Skin of body (tissue), 1 donor: ENCODE measurements at regions not wholly inside any gene's neighbourhood (a gene's known extent, or its start where the extent isn't known, plus 50 kb on each side); places are given as distances from the start of the nearest gene placed in this dataset.
"Not testable (repeated sequence)": the region's sequence is repeated elsewhere in the genome, so short reads cannot be mapped to it uniquely, and the experiment has no call there.

Experiments
- DNase-seq: peaks from one replicate; lab custom pipeline; 2025; lab: John Stamatoyannopoulos, UW

DNA sequence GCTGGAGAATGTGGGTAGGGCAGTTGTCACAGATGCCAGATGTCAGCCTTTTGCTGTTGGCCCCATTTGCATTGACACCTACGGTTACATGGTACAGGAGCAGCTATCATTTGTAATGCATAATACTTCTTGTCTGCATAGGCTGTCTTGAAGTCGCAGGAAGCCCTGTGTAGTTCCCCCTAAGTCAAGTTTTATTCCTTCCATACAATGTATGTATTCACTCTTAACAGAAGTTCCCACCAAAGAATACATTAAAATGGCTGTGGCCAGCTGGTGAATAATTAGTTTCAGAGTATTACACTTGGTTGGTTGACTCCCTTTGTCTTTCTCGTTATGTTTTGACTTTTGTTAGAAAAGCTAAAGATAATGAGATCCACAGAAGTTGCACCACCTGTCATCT, 1169.0 kb downstream of the REEP3 start:
- no peak for DNase-seq

DNA sequence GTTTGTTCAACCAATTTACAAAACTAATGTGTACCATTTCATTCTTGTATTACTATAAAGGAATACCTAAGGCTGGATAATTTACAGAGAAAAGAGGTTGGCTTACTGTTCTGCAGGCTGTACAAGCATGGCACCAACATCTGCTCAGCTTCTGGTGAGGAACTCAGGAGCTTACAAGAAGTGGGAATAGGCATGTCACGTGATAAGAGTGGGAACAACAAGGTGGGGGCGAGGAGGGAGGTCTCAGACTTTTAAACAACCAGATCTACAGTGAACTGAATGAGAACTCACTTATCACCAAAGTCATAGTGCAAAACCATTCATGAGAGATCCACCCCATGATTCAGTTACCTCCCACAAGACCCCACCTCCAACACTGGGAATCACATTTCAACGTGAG, 1178.0 kb downstream of the REEP3 start:
- no peak for DNase-seq

DNA sequence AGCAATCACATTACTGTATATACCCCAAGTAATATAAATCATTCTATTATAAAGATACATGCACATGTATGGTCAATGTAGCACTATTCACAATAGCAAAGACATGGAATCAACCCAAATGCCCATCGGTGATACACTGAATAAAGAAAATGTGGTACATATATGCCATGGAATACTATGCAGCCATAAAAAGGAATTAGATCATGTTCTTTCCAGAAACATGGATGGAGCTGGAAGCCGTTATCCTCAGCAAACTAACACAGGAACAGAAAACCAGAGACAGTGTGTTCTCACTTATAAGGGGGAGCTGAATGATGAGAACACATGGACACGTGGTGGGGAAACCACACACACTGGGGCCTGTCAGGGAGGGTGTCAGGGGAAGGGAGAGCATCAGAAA, 1180.9 kb downstream of the REEP3 start:
- DNase-seq: not testable (repeated sequence)

DNA sequence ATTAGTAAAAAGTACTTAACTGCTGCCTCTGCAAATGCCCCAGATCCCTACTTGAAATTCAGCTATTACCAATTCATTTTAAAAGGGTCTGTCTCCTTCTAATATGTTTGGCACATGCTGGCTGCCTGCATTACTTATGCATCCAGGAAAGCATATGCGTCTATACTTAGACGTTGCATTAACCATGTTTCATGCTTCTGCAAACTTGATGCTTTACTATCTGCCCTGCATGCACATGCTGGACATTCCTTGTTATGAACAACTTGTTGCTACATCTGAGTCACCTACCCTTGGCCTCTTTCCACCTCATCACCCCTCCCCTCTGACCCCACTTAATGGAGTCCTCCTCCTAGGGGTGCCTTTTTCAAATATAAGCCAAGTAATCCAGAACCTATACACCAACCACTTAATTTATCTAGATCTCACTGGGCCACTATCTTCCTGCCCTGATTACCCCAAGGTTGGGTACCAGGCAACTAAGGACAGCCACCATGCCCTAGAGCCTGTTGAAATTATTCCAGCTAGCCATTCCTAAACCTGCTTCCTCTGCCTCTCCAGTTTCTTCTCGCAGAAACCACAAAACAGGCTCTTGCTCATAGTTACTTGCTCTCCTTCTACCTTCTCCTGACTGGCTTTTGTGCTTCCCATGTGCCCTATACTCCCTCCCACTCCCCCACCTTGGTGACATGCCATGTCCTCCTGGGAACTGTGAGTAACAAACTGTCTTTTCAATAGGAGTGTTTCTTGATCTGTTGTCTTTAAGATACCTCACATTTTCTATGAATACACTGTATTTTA, 1187.9 kb downstream of the REEP3 start:
- no peak for DNase-seq

DNA sequence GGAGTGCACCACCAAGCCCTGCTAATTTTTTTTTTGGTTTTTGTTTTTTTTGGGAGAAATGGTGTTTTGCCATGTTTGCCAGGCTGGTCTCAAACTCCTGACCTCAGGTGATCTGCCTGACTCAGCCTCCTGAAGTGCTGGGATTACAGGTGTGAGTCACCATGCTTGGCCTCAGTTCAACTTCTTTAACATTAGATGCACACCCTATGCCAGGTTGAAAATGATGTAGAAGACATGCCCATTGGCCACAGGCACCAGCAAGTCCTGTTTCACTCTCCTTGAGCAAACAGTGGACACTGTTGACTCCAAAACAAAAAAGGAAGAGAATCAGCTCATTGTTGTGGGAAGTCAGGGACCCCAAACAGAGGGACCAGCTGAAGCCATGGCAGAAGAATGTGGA, 1205.3 kb downstream of the REEP3 start:
- DNase-seq: no peak

DNA sequence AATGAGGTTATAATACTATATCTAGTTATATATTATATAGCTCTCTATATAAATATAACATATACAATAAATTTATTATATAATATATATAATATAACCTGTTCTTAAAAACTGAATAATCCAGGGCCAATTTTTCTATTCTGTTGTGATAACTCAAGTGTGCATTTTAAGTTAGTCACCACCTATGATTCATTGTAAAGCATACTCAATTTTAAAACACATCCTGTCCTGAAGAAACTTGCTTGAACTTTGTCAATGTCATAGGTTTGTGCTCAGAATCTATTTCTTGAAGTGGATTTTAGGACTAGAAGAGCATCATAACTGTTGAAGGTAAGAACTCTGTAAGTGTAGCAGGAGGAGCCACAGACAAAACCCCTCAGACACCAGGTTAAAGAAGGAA, 1209.8 kb downstream of the REEP3 start:
- DNase-seq: no peak

DNA sequence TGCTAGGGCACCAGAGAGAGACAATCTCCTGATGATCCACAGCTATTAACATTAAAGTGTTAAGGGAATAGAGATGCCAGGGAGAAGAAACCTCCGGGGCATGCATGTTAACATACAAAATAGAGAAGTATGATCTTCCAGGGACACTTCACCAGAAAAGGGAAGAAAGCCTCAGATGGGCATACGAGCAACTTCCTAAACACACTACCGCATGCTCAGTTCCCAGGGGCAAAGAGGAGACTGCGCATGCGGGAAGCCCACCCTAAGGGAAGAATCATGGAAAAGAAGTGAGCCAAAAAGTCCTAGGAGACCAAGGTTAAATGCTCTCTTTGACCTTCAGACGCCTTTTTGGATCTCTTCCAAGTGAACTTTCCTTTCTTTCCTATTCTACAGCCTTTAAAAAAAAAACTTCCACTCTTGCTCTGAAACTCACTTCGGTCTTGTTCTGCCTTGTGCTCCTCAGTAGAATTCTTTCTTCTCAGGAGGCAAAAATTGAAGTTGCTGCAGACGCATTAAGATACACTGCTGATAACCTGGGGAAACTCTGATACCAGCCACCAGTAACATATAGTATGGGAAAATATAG, 1211.3 kb downstream of the REEP3 start:
- no peak for DNase-seq

DNA sequence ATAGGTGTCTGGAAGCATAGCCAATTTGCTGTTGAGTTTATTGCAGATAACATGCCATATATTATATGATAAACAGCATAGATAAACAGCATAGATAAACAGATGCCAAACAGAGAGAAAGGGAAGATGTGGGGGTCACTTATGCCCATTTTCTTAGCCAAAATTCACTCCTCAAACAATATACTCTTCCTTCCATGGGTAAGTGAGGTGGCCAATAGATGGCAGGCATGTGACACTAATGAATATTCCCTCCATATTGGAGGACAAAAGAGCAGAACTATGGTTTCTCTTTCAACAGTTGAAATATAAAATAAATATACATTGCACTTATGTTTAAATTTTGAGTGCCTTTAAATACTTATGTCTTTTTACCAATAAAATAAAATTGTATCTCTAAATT, 1212.8 kb downstream of the REEP3 start:
- DNase-seq: no peak

DNA sequence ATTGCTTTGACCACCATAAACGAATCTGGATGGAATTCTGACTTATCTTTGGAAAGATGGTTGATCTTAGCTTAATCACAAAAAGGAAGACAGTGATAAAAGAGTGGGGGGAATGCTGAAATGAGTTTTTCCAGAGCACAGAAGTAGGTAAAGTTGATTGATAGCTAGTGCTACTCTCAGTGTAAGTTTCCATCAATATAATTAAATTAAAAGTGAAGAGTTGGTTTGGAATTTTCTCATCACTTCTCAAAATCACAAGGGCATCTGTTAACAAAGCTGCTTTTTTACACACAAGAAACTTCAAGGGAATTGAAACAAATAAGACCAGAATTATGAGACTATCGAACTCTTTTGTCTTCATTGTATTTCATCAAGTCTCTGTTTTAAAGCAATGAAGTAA, 1217.3 kb downstream of the REEP3 start:
- no peak for DNase-seq

DNA sequence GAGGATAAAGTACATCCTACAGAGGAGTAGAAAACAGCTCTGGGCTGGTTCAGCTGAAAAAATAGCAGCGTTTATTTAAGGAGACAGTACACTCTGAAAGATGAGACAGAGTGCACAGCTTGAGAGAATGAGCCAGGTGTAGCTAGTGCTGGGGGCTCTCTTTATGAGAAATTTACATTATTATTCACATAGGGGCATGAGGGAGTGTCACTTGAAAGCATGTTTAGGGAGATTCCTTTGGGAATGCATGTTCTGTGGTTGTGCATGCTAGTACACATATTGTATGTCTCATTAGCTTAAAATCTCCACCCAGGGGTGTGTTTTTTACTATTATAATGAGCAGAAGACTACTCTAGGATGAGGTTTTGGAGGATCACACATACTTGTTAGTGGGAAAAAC, 1224.4 kb downstream of the REEP3 start:
- no peak for DNase-seq

DNA sequence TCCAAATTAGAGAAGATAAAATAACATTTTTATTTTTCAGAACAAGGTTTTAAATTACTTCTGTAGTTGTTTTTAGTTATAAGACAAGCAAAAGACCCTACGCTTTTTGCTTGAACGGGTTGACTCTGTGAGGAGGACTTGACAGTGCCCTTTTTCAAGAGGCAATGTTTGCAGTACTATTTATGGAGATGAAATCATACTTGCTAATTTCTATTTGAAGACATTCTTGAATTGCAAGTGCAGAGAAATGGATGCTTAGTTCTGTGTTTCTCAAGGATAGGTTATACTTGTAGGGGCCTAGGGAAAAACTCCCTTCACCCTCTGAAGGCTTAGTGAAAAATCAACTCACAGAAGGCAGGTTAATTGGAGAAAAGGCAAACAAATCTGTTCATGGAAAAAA, 1229.5 kb downstream of the REEP3 start:
- DNase-seq: no peak

DNA sequence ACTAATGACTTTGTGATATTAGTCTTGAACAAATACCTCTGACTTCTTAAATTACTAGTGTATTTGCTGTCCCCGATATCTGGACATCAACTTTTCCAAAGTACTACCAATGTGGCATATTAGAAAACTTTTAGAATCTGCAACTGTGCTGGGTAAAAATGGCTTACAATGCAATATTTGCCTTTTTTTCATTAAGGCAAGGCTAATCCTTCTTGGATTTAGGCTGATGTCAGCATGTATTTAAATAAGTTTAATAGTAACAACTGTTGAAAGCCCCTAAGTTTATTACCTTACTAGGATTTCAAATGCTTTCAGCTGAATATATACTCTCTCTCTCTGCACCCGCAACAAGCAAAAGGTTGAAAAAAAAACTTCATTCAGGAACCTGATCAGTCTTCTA, 1232.3 kb downstream of the REEP3 start:
- no peak for DNase-seq

DNA sequence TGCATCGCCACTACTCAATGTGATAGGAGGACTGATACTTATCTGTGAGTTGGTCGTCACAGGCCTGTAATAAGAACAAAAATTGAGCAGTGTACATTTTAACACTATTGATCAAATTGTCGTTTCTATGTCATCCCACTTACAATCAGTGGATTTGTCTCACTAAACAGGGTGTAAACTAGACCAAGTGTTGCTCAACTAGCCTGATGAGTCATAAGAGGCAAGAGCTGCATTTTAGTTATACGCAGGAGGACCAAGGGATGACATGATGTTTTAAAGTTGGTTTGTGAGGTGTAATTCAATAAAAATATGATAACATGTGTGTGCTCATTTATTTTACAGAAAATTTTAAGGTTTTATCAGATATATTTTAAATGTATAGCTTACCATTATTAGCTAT, 1239.2 kb downstream of the REEP3 start:
- no peak for DNase-seq

DNA sequence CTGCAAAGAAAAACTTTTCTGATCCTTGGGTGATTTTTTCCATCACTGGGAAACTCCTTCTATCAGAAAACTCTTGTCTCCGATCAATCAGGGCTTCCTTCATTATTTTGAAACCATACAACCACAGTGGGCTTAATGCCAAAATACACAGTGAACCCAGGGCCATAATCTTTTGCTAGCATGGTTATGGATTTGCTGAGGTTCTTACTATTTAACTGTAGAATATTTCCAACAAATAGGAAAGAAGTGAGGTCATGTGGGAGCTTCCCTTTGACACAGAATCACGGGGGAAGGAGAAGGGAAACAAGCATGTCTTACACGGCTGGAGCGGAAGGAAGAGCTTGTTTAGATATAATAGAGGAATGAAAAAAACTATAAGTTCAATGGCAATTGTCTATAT, 1241.7 kb downstream of the REEP3 start:
- DNase-seq: no peak

DNA sequence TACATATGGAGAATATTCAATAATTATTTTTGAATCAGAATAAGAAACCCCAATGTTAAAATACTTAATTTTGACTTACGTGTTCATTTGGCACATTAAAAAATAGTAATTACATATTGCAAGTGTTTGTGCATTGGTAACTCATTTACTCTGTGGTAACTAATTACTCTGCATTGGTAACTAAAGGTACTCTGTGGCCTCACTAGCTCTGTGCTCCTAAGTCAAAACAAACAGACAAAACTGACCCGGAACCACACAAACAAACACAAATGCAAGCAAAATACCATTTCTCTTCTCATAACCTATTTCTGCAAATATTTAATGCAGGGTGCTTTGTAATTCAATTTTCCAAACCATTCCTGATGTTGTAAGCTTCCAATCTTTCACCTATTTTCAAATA, 1244.3 kb downstream of the REEP3 start:
- no peak for DNase-seq

DNA sequence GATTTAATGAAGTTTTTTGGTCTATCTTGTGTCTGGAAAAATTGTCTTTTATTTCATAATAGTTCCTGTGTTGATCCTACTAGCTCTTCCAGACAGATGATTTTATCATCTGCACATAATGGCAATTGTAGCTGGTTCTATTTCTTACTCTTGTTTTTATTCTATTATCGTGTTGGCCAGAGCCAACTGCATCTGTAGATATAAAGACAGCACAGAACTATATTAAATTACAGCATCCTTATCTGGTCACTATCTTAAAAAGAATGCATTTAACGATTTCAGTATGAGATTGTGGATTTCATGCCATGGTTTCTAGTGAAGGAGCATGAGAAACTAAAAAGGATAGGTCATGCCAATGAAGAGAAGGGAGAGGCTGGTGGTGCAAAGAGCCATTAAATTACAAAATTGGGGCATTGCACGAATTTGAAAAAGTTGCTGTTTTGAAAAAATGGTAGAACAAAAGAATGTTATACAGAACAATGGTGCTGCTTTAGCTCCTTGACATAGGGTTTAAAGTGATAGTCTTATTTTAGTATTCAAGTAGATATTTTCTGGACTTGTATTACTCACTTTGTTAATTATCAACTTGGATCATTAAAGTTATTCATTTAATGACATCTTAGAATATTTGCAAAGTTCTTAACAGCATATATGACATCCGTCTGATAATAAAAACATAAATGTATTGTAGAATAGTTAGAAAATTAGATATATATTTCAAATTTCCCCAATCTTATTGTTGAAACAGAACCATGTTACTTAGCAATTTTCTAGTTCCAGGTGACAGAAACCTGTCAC, 1250.3 kb downstream of the REEP3 start:
- no peak for DNase-seq

DNA sequence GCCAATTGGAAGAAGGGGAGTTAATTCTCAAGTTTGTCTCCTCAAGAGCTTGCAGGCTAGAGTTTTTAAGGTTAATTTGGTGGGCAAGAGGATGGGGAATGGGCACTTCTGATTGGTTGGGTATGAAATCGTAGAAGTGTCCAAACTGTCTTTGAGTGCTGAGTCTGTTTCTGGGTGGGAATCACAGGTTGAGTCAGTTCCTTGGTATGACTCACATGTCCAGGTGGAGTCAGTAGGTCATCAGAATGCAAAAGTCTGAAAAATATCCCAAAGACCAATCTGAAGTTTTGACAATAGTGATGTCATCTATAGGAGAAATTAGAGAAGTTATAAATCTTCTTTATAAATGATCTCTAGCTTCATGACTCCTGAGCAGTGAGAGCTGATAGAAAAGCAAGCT, 1252.2 kb downstream of the REEP3 start:
- DNase-seq: no peak

DNA sequence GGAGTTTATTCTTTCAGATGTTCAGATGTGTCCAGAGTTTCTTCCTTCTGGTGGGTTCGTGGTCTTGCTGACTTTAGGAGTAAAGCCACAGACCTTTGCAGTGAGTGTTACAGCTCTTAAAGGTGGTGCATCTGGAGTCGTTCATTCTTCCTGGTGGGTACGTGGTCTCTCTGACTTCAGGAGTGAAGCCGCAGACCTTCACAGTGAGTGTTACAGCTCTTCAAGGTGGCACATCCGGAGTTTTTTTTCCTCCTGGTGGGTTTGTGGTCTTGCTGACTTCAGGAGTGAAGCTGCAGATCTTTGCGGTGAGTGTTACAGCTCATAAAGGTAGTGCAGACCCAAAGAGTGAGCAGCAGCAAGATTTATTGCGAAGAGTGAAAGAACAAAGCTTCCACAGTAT, 1263.2 kb downstream of the REEP3 start:
- not testable (repeated sequence) for DNase-seq

DNA sequence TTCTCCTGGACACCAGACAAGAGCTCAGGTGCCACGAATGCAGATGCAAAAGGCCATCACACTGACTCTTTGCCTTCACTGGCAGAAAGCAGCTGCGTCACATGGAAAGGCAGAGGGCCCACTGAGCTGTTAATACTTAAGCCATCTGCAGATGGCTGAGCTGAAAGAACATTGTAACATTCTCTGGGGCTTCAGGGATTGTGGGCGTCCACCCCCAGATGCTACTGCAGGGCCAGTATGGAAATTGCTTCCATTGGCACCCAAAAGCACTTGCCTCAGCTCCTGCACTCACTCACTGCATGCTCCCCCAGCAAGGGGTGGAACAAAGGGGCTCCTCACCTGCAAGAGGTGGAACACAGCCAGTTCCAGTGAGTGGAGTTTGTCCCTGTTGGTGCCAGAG, 1264.6 kb downstream of the REEP3 start:
- no peak for DNase-seq

DNA sequence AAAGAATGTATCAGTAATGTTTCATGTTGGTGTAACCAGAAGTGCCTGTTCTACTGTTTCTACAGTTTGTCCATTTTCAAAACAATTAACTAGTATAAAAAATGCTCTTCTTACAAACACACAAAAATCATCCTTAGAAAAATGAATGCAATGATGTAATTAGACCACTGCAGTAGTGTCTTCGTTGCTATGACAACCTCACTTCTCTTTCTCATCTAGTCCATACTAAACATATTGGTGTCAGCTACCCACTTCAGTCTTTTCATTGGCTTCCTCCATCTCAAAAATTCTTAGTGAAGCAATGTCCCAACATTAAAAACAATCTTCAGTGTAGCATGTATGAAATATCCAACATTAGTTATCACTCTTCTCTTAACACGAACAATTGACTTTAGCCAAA, 1265.8 kb downstream of the REEP3 start:
- no peak for DNase-seq

DNA sequence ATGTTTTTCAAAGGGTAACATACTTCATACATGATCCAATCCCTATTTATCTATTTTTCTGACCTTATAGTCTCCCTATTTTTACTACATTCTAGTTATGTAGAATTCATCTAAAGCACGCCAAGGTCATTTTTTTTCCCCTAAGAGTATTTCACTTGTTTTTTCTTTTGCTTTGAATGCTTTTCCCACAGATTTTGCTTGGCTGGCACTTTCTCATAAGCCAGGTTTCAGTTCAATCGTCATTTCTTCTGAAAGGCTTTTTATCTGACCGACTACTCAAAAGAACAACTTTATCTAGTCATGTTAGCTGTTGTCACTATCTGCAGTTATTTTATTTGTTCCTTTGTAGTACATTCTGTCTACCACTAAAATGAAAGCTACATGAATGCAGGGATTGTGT, 1274.6 kb downstream of the REEP3 start:
- no peak for DNase-seq

DNA sequence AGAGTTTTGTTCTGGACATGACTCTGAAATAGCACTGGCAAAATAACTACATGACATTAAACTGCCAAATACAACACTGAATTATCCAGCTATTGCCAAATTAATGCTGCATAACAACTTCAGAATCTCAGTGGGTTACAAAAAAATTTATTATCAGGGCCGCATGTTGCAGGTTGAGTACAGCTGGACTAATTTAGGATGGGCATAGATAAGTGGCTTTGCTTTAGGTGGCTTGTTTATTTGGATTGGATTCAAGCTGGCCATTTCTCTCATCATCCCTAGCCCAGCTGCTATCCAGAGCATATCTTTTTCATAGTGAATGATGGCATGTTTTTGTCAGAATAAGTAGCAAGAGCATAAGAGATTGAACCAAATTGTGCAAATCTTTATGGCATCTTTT, 1277.1 kb downstream of the REEP3 start:
- no peak for DNase-seq

DNA sequence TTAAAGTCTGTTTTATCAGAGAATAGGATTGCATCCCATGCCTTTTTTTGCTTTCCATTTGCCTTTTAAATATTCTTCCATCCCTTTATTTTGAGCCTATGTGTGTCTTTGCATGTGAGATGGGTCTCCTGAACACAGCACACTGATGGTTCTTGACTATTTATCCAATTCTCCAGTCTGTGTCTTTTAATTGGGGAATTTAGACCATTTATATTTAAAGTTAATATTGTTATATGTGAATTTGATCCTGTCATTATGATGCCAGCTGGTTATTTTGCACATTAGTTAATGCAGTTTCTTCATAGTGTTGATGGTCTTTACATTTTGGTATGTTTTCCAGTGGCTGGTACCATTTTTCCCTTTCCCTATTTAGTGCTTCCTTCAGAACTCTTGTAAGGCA, 1287.0 kb downstream of the REEP3 start:
- DNase-seq: not testable (repeated sequence)
